WTC11 (cell line): ENCODE measurements at regions not wholly inside any gene's neighbourhood (a gene's known extent, or its start where the extent isn't known, plus 50 kb on each side); places are given as distances from the start of the nearest gene placed in this dataset.

Source experiments
- ATAC-seq: fragments of 200-7000 bp; cut with Tn5 transposase; 2 replicates; pipeline ENCODE4 v1.10.0; 2021; ENCODE audit warnings: mild to moderate bottlenecking, moderate library complexity
- CTCF ChIA-PET: fragments of 300-600 bp; sonication (Branson Sonifier 250); formaldehyde crosslinking; loops from one replicate; lab custom pipeline; 2021; ENCODE audit warnings: antibody characterized with exemption; lab: Charles Lee
- POLR2A ChIA-PET: fragments of 350-600 bp; sonication (Branson Sonifier 250); formaldehyde crosslinking; loops from one replicate; lab custom pipeline; 2021; ENCODE audit warnings: antibody characterized with exemption; lab: Charles Lee
- DNase-seq: peaks from one replicate; pipeline ENCODE4 v3.0.0; 2021; ENCODE audit warnings: low spot score
- H3K27ac Mint-ChIP-seq: 2 replicates; pipeline ENCODE4 v1.8.0; 2021; ENCODE audit warnings: mixed read lengths
- H3K27me3 Mint-ChIP-seq: 2 replicates; pipeline ENCODE4 v1.8.0; 2021; ENCODE audit warnings: low read depth, mild to moderate bottlenecking, moderate library complexity, mixed read lengths
- H3K36me3 Mint-ChIP-seq: 2 replicates; pipeline ENCODE4 v1.8.0; 2021; ENCODE audit warnings: mixed read lengths
- H3K4me1 Mint-ChIP-seq: 2 replicates; pipeline ENCODE4 v1.8.0; 2022; ENCODE audit warnings: mixed read lengths
- H3K4me3 Mint-ChIP-seq: 2 replicates; pipeline ENCODE4 v1.8.0; 2021; ENCODE audit warnings: mild to moderate bottlenecking, moderate library complexity, mixed read lengths
- H3K9me3 Mint-ChIP-seq: 2 replicates; pipeline ENCODE4 v1.8.0; 2021; ENCODE audit warnings: mixed read lengths
- ATF2 ChIP-seq: sonication (generic); formaldehyde crosslinking; IDR thresholded peaks from 2 replicates; pipeline ENCODE4 v1.8.1; 2022; ENCODE audit warnings: low read depth, missing genetic modification reagents, borderline replicate concordance
- CBFB ChIP-seq: sonication (generic); formaldehyde crosslinking; IDR thresholded peaks from 2 replicates; pipeline ENCODE4 v1.8.1; 2022; ENCODE audit warnings: mild to moderate bottlenecking, low read depth, missing genetic modification reagents
- CDX4 ChIP-seq: fragments of 250-450 bp; sonication (Bioruptor Pico); IDR thresholded peaks from 2 replicates; pipeline ENCODE4 v1.9.0; 2021; ENCODE audit warnings: moderate library complexity, mild to moderate bottlenecking, inconsistent platforms, borderline replicate concordance
- CTCF ChIP-seq: fragments of 200-600 bp; IDR thresholded peaks from 2 replicates; pipeline ENCODE4 v1.8.0; 2022; ENCODE audit warnings: antibody characterized with exemption
- HMGA2 ChIP-seq: fragments of 250-450 bp; sonication (Bioruptor Pico); IDR thresholded peaks from 2 replicates; pipeline ENCODE4 v1.4.0; 2021; ENCODE audit warnings: mild to moderate bottlenecking, moderate library complexity
- IRF1 ChIP-seq: sonication (generic); formaldehyde crosslinking; IDR thresholded peaks from 2 replicates; pipeline ENCODE4 v1.8.0; 2023; ENCODE audit warnings: missing genetic modification reagents
- JUN ChIP-seq: sonication (generic); formaldehyde crosslinking; IDR thresholded peaks from 2 replicates; pipeline ENCODE4 v1.8.0; 2023; ENCODE audit warnings: mild to moderate bottlenecking, missing genetic modification reagents
- NR1H2 ChIP-seq: sonication (generic); formaldehyde crosslinking; IDR thresholded peaks from 2 replicates; pipeline ENCODE4 v1.9.0; 2021; ENCODE audit warnings: mild to moderate bottlenecking, moderate library complexity, missing genetic modification reagents
- OVOL2 ChIP-seq: fragments of 250-450 bp; sonication (Bioruptor Pico); IDR thresholded peaks from 2 replicates; pipeline ENCODE4 v1.9.0; 2021; ENCODE audit warnings: mild to moderate bottlenecking, borderline replicate concordance
- PRRX2 ChIP-seq: fragments of 250-450 bp; sonication (Bioruptor Pico); IDR thresholded peaks from 2 replicates; pipeline ENCODE4 v1.8.0; 2021; ENCODE audit warnings: mild to moderate bottlenecking
- SMAD3 ChIP-seq: sonication (generic); formaldehyde crosslinking; IDR thresholded peaks from 2 replicates; pipeline ENCODE4 v1.8.0; 2022; ENCODE audit warnings: missing genetic modification reagents, mild to moderate bottlenecking, borderline replicate concordance
- SP1 ChIP-seq: sonication (generic); formaldehyde crosslinking; conservative IDR thresholded peaks from 2 replicates; pipeline ENCODE4 v1.8.1; 2022; ENCODE audit warnings: missing genetic modification reagents
- TCF7 ChIP-seq: sonication (generic); formaldehyde crosslinking; IDR thresholded peaks from 2 replicates; pipeline ENCODE4 v1.8.0; 2022; ENCODE audit warnings: mild to moderate bottlenecking, low read depth, missing genetic modification reagents, moderate library complexity
- TP53 ChIP-seq: sonication (generic); formaldehyde crosslinking; IDR thresholded peaks from 2 replicates; pipeline ENCODE4 v1.8.1; 2023; ENCODE audit warnings: mild to moderate bottlenecking, missing genetic modification reagents
- USF2 ChIP-seq: sonication (generic); formaldehyde crosslinking; IDR thresholded peaks from 2 replicates; pipeline ENCODE4 v1.8.1; 2023; ENCODE audit warnings: mild to moderate bottlenecking, missing genetic modification reagents, moderate library complexity
- ZBTB21 ChIP-seq: sonication (generic); formaldehyde crosslinking; IDR thresholded peaks from 2 replicates; pipeline ENCODE4 v1.8.1; 2023; ENCODE audit warnings: mild to moderate bottlenecking, missing genetic modification reagents, borderline replicate concordance
- ZNF219 ChIP-seq: sonication (generic); formaldehyde crosslinking; IDR thresholded peaks from 2 replicates; pipeline ENCODE4 v1.8.0; 2023; ENCODE audit warnings: missing genetic modification reagents, mild to moderate bottlenecking, borderline replicate concordance
- TF ChIP-seq, protein P1 (sequence below): sonication (generic); formaldehyde crosslinking; IDR thresholded peaks from 2 replicates; pipeline ENCODE4 v1.8.0; 2023; ENCODE audit warnings: mild to moderate bottlenecking, missing genetic modification reagents
- TF ChIP-seq, protein P2 (sequence below): fragments of 250-450 bp; sonication (Bioruptor Pico); IDR thresholded peaks from 2 replicates; pipeline ENCODE4 v1.8.0; 2021; ENCODE audit warnings: mild to moderate bottlenecking

DNA sequence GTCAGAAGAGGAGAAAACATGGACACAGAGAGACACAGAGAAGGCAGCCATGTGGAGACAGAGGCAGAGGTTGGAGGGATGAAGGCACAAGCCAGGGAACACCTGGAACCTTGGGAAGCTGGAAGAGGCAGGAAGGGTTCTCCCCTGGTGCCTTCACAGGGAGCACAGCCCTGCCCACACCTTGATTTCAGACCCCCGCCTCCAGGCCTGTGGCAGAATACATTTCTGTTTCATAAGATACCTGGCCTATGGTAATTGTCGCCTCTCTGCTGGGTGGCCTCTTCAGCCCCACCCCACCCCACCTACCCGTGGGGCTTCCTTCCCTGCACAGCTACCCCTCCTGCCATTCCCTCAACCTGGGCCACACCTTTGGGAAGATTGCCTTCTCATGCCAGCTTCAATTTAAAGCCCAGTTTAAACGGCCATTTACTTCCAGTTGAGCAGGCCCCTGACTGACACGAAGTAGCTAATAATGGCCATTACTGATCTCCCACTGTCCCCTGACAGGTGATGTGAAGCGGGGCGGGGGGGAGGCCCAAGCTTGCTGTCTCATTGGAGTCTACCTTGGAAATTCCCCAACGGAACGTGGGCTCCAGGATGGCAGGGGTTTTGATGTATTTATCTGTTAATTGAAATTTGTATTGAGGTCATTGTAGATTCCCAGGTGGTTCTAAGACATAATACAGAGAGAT, 291.7 kb upstream of the FOXF1 start:
- H3K36me3 Mint-ChIP-seq, result no peaks in the 10 kb centered on the region
- H3K27me3 Mint-ChIP-seq, result no peaks in the 10 kb centered on the region; the same call in 1 of the 2 replicates
- no peak overlapping the region for H3K4me3 Mint-ChIP-seq
- H3K27ac Mint-ChIP-seq, result no peak overlapping the region
- POLR2A ChIA-PET, result no interaction called here
- no peak for DNase-seq
- peaks cover 3% of the 10 kb centered on the region for H3K4me1 Mint-ChIP-seq
- no peak for ATAC-seq
- no peak for TF ChIP-seq NR1H2 (CRISPR knock-in tag)
- no peak for TF ChIP-seq CBFB
- TF ChIP-seq, protein P1, sequence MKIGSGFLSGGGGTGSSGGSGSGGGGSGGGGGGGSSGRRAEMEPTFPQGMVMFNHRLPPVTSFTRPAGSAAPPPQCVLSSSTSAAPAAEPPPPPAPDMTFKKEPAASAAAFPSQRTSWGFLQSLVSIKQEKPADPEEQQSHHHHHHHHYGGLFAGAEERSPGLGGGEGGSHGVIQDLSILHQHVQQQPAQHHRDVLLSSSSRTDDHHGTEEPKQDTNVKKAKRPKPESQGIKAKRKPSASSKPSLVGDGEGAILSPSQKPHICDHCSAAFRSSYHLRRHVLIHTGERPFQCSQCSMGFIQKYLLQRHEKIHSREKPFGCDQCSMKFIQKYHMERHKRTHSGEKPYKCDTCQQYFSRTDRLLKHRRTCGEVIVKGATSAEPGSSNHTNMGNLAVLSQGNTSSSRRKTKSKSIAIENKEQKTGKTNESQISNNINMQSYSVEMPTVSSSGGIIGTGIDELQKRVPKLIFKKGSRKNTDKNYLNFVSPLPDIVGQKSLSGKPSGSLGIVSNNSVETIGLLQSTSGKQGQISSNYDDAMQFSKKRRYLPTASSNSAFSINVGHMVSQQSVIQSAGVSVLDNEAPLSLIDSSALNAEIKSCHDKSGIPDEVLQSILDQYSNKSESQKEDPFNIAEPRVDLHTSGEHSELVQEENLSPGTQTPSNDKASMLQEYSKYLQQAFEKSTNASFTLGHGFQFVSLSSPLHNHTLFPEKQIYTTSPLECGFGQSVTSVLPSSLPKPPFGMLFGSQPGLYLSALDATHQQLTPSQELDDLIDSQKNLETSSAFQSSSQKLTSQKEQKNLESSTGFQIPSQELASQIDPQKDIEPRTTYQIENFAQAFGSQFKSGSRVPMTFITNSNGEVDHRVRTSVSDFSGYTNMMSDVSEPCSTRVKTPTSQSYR (CRISPR knock-in tag), result no peak
- TF ChIP-seq TCF7 (CRISPR knock-in tag), result no peak
- TF ChIP-seq USF2, result no peak
- no peak for TF ChIP-seq CTCF
- no peak for TF ChIP-seq SP1 (CRISPR knock-in tag)
- no peak for TF ChIP-seq ATF2 (CRISPR knock-in tag)
- no peak for TF ChIP-seq CDX4 (CRISPR knock-in tag)
- CTCF ChIA-PET, result no interaction called here
- peaks cover 4% of the 10 kb centered on the region; the same call in 1 of the 2 replicates for H3K9me3 Mint-ChIP-seq

DNA sequence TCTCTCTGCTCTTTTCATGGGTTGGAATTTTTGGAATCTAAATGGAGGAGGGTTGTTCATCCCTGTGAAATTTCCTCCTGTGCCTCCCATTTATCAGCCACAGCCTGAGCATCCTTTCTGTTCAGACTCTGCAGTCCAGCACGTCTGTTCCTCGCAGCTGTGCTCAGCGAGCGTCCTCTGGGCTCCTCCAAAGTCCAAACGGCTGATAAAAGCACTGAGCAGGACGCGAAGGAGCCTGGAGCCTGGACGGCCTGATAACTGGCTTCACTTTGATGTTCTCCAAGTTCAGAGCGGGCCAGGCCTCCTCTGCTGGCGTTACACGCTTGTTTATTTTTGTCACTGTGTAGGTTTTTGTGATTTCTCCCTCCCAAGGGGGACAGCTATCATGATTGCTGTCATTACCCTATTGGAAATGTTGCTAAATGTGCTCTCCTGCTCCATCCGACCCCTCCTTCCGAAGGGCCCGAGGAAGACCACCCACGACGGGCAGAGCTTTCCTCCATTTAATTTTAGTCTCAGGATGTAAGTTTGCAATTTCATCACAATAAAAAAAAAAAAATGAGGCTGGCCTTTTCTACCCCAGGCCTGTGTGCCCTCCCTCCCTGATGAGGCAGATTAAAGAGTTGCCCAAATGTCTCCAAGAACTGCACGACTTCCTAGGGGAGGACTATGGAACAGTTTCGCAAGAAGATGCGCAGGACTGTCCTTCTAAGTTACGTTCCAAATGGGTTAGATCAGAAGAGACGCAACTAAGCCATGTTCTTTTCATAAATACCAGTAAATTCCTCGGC, 290.5 kb upstream of the FOXF1 start:
- peaks cover 3% of the 10 kb centered on the region for H3K4me1 Mint-ChIP-seq
- no peaks in the 10 kb centered on the region; the same call in 1 of the 2 replicates for H3K27me3 Mint-ChIP-seq
- H3K27ac Mint-ChIP-seq, result no peak overlapping the region
- DNase-seq (no peak), ATAC-seq (no peak)
- H3K9me3 Mint-ChIP-seq, result peaks cover 4% of the 10 kb centered on the region; the same call in 1 of the 2 replicates
- no peak overlapping the region for H3K4me3 Mint-ChIP-seq
- POLR2A ChIA-PET, result no interaction called here
- CTCF ChIA-PET, result no interaction called here
- TF ChIP-seq, protein P1 (CRISPR knock-in tag), result no peak
- TF ChIP-seq ZBTB21 (CRISPR knock-in tag) (no peak), OVOL2 (CRISPR knock-in tag) (no peak), TP53 (CRISPR knock-in tag) (no peak), IRF1 (CRISPR knock-in tag) (no peak), PRRX2 (CRISPR knock-in tag) (no peak), HMGA2 (no peak), JUN (CRISPR knock-in tag) (no peak), ZNF219 (CRISPR knock-in tag) (no peak), SMAD3 (no peak)
- TF ChIP-seq, protein P2, sequence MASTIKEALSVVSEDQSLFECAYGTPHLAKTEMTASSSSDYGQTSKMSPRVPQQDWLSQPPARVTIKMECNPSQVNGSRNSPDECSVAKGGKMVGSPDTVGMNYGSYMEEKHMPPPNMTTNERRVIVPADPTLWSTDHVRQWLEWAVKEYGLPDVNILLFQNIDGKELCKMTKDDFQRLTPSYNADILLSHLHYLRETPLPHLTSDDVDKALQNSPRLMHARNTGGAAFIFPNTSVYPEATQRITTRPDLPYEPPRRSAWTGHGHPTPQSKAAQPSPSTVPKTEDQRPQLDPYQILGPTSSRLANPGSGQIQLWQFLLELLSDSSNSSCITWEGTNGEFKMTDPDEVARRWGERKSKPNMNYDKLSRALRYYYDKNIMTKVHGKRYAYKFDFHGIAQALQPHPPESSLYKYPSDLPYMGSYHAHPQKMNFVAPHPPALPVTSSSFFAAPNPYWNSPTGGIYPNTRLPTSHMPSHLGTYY (CRISPR knock-in tag), result no peak
- H3K36me3 Mint-ChIP-seq, result no peaks in the 10 kb centered on the region
